WTC11 (cell line): ENCODE measurements at regions not wholly inside any gene's neighbourhood (a gene's known extent, or its start where the extent isn't known, plus 50 kb on each side); places are given as distances from the start of the nearest gene placed in this dataset.

ENCODE experiments used
- ATAC-seq: fragments of 200-7000 bp; cut with Tn5 transposase; 2 replicates; pipeline ENCODE4 v1.10.0; 2021; ENCODE audit warnings: mild to moderate bottlenecking, moderate library complexity
- CTCF ChIA-PET: fragments of 300-600 bp; sonication (Branson Sonifier 250); formaldehyde crosslinking; loops from one replicate; lab custom pipeline; 2021; ENCODE audit warnings: antibody characterized with exemption; lab: Charles Lee
- POLR2A ChIA-PET: fragments of 350-600 bp; sonication (Branson Sonifier 250); formaldehyde crosslinking; loops from one replicate; lab custom pipeline; 2021; ENCODE audit warnings: antibody characterized with exemption; lab: Charles Lee
- DNase-seq: peaks from one replicate; pipeline ENCODE4 v3.0.0; 2021; ENCODE audit warnings: low spot score
- H3K27ac Mint-ChIP-seq: 2 replicates; pipeline ENCODE4 v1.8.0; 2021; ENCODE audit warnings: mixed read lengths
- H3K27me3 Mint-ChIP-seq: 2 replicates; pipeline ENCODE4 v1.8.0; 2021; ENCODE audit warnings: low read depth, mild to moderate bottlenecking, moderate library complexity, mixed read lengths
- H3K36me3 Mint-ChIP-seq: 2 replicates; pipeline ENCODE4 v1.8.0; 2021; ENCODE audit warnings: mixed read lengths
- H3K4me1 Mint-ChIP-seq: 2 replicates; pipeline ENCODE4 v1.8.0; 2022; ENCODE audit warnings: mixed read lengths
- H3K4me3 Mint-ChIP-seq: 2 replicates; pipeline ENCODE4 v1.8.0; 2021; ENCODE audit warnings: mild to moderate bottlenecking, moderate library complexity, mixed read lengths
- H3K9me3 Mint-ChIP-seq: 2 replicates; pipeline ENCODE4 v1.8.0; 2021; ENCODE audit warnings: mixed read lengths
- ETV6 ChIP-seq: sonication (generic); formaldehyde crosslinking; IDR thresholded peaks from 2 replicates; pipeline ENCODE4 v1.8.1; 2022; ENCODE audit warnings: mild to moderate bottlenecking, missing genetic modification reagents
- FOXJ3 ChIP-seq: sonication (generic); formaldehyde crosslinking; IDR thresholded peaks from 2 replicates; pipeline ENCODE4 v1.9.0; 2021; ENCODE audit warnings: missing genetic modification reagents, mild to moderate bottlenecking, borderline replicate concordance
- FOXK1 ChIP-seq: sonication (generic); formaldehyde crosslinking; IDR thresholded peaks from 2 replicates; pipeline ENCODE4 v1.8.0; 2022; ENCODE audit warnings: mild to moderate bottlenecking, moderate library complexity, missing genetic modification reagents
- FOXP1 ChIP-seq: sonication (generic); formaldehyde crosslinking; IDR thresholded peaks from 2 replicates; pipeline ENCODE4 v1.8.0; 2022; ENCODE audit warnings: missing genetic modification reagents, mild to moderate bottlenecking, moderate library complexity, borderline replicate concordance
- IRF2 ChIP-seq: sonication (generic); formaldehyde crosslinking; IDR thresholded peaks from 2 replicates; pipeline ENCODE4 v1.8.0; 2022; ENCODE audit warnings: low read depth, missing genetic modification reagents, borderline replicate concordance
- MYBL2 ChIP-seq: sonication (generic); formaldehyde crosslinking; IDR thresholded peaks from 2 replicates; pipeline ENCODE4 v1.8.1; 2023; ENCODE audit warnings: mild to moderate bottlenecking, moderate library complexity, missing genetic modification reagents
- NFATC4 ChIP-seq: fragments of 250-450 bp; sonication (Bioruptor Pico); IDR thresholded peaks from 2 replicates; pipeline ENCODE4 v1.9.0; 2021; ENCODE audit warnings: mild to moderate bottlenecking
- NFYB ChIP-seq: sonication (generic); formaldehyde crosslinking; conservative IDR thresholded peaks from 2 replicates; pipeline ENCODE4 v1.8.0; 2022; ENCODE audit warnings: low read depth, missing genetic modification reagents
- PRRX2 ChIP-seq: fragments of 250-450 bp; sonication (Bioruptor Pico); IDR thresholded peaks from 2 replicates; pipeline ENCODE4 v1.8.0; 2021; ENCODE audit warnings: mild to moderate bottlenecking
- RELA ChIP-seq: sonication (generic); formaldehyde crosslinking; IDR thresholded peaks from 2 replicates; pipeline ENCODE4 v1.8.1; 2022; ENCODE audit warnings: missing genetic modification reagents, mild to moderate bottlenecking, borderline replicate concordance
- ZNF232 ChIP-seq: sonication (generic); formaldehyde crosslinking; IDR thresholded peaks from 2 replicates; pipeline ENCODE4 v1.8.0; 2022; ENCODE audit warnings: mild to moderate bottlenecking, missing genetic modification reagents
- ZNF416 ChIP-seq: fragments of 250-450 bp; sonication (Bioruptor Pico); IDR thresholded peaks from 2 replicates; pipeline ENCODE4 v1.9.0; 2021; ENCODE audit warnings: mild to moderate bottlenecking, inconsistent platforms
- TF ChIP-seq, protein P1 (sequence below): sonication (generic); formaldehyde crosslinking; IDR thresholded peaks from 2 replicates; pipeline ENCODE4 v1.8.0; 2022; ENCODE audit warnings: mild to moderate bottlenecking, missing genetic modification reagents
- TF ChIP-seq, protein P2 (sequence below): fragments of 200-600 bp; IDR thresholded peaks from 2 replicates; pipeline ENCODE4 v1.8.0; 2022; ENCODE audit warnings: antibody characterized with exemption
- TF ChIP-seq, protein P3 (sequence below): fragments of 250-450 bp; sonication (Bioruptor Pico); IDR thresholded peaks from 2 replicates; pipeline ENCODE4 v2.1.2; 2022; ENCODE audit warnings: mild to moderate bottlenecking, moderate library complexity
- TF ChIP-seq, protein P4 (sequence below): sonication (generic); formaldehyde crosslinking; IDR thresholded peaks from 2 replicates; pipeline ENCODE4 v1.8.1; 2023; ENCODE audit warnings: mild to moderate bottlenecking, missing genetic modification reagents, moderate library complexity
- TF ChIP-seq, protein P5 (sequence below): fragments of 250-450 bp; sonication (Bioruptor Pico); IDR thresholded peaks from 2 replicates; pipeline ENCODE4 v1.9.0; 2021; ENCODE audit warnings: mild to moderate bottlenecking, borderline replicate concordance
- TF ChIP-seq, protein P6 (sequence below): sonication (generic); formaldehyde crosslinking; IDR thresholded peaks from 2 replicates; pipeline ENCODE4 v1.8.1; 2022; ENCODE audit warnings: mild to moderate bottlenecking, missing genetic modification reagents, moderate library complexity, borderline replicate concordance
- TF ChIP-seq, protein P7 (sequence below): sonication (generic); formaldehyde crosslinking; IDR thresholded peaks from 2 replicates; pipeline ENCODE4 v1.8.0; 2023; ENCODE audit warnings: missing genetic modification reagents

DNA sequence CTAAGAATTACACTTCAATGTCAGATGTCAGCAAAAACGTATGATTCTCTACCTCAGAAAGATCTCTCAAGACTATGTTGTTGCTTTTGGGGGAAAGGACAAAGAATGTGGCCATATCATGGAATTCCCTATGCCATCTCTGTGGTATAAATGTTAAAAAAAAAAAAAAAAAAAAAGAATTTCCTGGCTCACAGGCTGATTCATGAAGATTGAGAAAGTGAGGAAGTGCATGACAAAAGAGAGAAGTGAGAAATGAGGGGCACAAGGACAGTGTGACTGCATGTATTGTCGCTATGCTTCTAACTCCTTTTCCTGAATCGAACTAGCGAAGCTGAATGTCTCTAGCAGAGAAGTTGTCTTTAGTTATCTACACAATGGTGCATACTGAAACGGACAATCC is 80.6 kb upstream of the CARD18 start (continued):
- TF ChIP-seq, protein P1, sequence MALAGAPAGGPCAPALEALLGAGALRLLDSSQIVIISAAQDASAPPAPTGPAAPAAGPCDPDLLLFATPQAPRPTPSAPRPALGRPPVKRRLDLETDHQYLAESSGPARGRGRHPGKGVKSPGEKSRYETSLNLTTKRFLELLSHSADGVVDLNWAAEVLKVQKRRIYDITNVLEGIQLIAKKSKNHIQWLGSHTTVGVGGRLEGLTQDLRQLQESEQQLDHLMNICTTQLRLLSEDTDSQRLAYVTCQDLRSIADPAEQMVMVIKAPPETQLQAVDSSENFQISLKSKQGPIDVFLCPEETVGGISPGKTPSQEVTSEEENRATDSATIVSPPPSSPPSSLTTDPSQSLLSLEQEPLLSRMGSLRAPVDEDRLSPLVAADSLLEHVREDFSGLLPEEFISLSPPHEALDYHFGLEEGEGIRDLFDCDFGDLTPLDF (CRISPR knock-in tag): no peak
- TF ChIP-seq, protein P2, sequence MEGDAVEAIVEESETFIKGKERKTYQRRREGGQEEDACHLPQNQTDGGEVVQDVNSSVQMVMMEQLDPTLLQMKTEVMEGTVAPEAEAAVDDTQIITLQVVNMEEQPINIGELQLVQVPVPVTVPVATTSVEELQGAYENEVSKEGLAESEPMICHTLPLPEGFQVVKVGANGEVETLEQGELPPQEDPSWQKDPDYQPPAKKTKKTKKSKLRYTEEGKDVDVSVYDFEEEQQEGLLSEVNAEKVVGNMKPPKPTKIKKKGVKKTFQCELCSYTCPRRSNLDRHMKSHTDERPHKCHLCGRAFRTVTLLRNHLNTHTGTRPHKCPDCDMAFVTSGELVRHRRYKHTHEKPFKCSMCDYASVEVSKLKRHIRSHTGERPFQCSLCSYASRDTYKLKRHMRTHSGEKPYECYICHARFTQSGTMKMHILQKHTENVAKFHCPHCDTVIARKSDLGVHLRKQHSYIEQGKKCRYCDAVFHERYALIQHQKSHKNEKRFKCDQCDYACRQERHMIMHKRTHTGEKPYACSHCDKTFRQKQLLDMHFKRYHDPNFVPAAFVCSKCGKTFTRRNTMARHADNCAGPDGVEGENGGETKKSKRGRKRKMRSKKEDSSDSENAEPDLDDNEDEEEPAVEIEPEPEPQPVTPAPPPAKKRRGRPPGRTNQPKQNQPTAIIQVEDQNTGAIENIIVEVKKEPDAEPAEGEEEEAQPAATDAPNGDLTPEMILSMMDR: no peak
- TF ChIP-seq NFYB (CRISPR knock-in tag): no peak
- no peak for TF ChIP-seq ZNF232 (CRISPR knock-in tag)
- TF ChIP-seq FOXP1 (CRISPR knock-in tag): no peak
- no peak for TF ChIP-seq NFATC4 (CRISPR knock-in tag)

DNA sequence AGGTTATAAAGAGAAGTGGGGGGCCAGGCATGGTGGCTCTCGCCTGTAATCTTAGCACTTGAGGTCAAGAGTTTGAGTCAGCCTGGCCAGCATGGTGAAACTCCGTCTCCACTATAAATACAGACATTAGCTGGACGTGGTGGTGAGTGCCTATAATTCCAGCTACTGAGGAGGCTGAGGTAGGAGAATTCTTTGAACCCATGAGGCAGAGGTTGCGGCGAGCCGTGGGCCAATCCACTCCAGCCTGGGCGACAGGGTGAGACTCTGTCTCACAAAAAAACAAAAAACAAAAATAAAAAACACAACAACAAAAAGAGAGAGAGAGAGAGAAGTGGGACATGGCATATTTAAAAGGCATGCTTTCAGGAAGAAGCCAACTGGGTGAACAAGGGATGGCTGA is 80.1 kb upstream of the CARD18 start:
- no peak for TF ChIP-seq RELA (CRISPR knock-in tag)
- CTCF ChIA-PET: no interaction called here
- Mint-ChIP-seq H3K4me3 (no peak overlapping the region), H3K27me3 (no peaks in the 10 kb centered on the region), H3K4me1 (peaks cover 8% of the 10 kb centered on the region; the same call in 1 of the 2 replicates), H3K27ac (no peak overlapping the region), H3K9me3 (peaks cover 16% of the 10 kb centered on the region), H3K36me3 (peaks cover 10% of the 10 kb centered on the region)
- no peak for DNase-seq
- POLR2A ChIA-PET: no interaction called here
- ATAC-seq: no peak

DNA sequence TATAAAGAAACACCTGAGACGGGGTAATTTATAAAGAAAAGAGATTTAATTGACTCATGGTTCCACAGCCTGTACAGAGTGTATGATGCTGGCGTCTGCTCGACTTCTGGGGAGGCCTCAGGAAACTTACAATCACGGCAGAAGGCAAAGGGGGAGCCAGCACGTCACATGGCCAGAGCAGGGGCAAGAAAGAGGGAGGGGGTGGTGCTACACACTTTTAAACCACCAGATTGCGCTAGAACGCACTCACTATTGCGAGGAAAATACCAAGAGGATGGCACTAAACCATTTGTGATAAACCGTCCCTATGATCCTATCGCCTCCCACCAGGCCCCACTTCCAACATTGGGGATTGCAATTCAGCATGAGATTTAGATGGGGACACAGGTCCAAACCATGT is 79.7 kb upstream of the CARD18 start:
- Mint-ChIP-seq H3K4me3 (no peak overlapping the region), H3K27me3 (no peaks in the 10 kb centered on the region), H3K36me3 (peaks cover 10% of the 10 kb centered on the region), H3K27ac (no peak overlapping the region), H3K9me3 (peaks cover 16% of the 10 kb centered on the region), H3K4me1 (peaks cover 8% of the 10 kb centered on the region; the same call in 1 of the 2 replicates)
- CTCF ChIA-PET: no interaction called here
- POLR2A ChIA-PET: no interaction called here
- ATAC-seq (peak; percentile 65), DNase-seq (peak; percentile 18)
- TF ChIP-seq, protein P3, sequence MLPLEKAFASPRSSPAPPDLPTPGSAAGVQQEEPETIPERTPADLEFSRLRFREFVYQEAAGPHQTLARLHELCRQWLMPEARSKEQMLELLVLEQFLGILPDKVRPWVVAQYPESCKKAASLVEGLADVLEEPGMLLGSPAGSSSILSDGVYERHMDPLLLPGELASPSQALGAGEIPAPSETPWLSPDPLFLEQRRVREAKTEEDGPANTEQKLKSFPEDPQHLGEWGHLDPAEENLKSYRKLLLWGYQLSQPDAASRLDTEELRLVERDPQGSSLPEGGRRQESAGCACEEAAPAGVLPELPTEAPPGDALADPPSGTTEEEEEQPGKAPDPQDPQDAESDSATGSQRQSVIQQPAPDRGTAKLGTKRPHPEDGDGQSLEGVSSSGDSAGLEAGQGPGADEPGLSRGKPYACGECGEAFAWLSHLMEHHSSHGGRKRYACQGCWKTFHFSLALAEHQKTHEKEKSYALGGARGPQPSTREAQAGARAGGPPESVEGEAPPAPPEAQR: no peak
- TF ChIP-seq, protein P4, sequence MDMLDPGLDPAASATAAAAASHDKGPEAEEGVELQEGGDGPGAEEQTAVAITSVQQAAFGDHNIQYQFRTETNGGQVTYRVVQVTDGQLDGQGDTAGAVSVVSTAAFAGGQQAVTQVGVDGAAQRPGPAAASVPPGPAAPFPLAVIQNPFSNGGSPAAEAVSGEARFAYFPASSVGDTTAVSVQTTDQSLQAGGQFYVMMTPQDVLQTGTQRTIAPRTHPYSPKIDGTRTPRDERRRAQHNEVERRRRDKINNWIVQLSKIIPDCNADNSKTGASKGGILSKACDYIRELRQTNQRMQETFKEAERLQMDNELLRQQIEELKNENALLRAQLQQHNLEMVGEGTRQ (CRISPR knock-in tag): peak; percentile 51

DNA sequence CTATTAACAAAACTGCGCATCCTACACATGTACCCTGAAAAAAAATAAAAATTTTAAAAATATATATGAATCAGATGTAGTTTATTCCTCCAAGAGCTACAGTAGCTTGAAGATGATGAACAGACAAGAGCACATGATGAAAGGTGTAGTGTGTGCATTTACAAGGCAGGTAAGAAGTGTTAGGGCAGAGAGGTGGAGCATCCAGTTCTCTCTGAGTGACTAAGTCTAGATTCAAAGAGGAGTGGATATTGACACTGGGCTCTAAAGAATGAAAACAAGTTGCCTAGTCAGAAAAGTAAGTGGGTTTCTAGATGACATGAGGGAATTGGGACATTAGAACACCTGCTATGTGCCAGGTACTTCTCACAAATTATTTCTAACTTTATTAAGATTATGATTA is 76.0 kb upstream of the CARD18 start:
- Mint-ChIP-seq H3K36me3 (peaks cover 10% of the 10 kb centered on the region), H3K27ac (no peak overlapping the region), H3K9me3 (peaks cover 16% of the 10 kb centered on the region), H3K27me3 (no peaks in the 10 kb centered on the region), H3K4me3 (no peak overlapping the region), H3K4me1 (peaks cover 8% of the 10 kb centered on the region; the same call in 1 of the 2 replicates)
- POLR2A ChIA-PET: no interaction called here
- no peak for ATAC-seq
- CTCF ChIA-PET: interaction anchor here (1.1 kb wide), 1 partner anchor 12 kb away, joined by 3 read pairs; no protein-coding TSS in a partner anchor
- DNase-seq: no peak
- no peak for TF ChIP-seq NFYB (CRISPR knock-in tag)
- TF ChIP-seq NFATC4 (CRISPR knock-in tag): no peak
- no peak for TF ChIP-seq FOXJ3 (CRISPR knock-in tag)
- no peak for TF ChIP-seq ETV6 (CRISPR knock-in tag)
- TF ChIP-seq, protein P5, sequence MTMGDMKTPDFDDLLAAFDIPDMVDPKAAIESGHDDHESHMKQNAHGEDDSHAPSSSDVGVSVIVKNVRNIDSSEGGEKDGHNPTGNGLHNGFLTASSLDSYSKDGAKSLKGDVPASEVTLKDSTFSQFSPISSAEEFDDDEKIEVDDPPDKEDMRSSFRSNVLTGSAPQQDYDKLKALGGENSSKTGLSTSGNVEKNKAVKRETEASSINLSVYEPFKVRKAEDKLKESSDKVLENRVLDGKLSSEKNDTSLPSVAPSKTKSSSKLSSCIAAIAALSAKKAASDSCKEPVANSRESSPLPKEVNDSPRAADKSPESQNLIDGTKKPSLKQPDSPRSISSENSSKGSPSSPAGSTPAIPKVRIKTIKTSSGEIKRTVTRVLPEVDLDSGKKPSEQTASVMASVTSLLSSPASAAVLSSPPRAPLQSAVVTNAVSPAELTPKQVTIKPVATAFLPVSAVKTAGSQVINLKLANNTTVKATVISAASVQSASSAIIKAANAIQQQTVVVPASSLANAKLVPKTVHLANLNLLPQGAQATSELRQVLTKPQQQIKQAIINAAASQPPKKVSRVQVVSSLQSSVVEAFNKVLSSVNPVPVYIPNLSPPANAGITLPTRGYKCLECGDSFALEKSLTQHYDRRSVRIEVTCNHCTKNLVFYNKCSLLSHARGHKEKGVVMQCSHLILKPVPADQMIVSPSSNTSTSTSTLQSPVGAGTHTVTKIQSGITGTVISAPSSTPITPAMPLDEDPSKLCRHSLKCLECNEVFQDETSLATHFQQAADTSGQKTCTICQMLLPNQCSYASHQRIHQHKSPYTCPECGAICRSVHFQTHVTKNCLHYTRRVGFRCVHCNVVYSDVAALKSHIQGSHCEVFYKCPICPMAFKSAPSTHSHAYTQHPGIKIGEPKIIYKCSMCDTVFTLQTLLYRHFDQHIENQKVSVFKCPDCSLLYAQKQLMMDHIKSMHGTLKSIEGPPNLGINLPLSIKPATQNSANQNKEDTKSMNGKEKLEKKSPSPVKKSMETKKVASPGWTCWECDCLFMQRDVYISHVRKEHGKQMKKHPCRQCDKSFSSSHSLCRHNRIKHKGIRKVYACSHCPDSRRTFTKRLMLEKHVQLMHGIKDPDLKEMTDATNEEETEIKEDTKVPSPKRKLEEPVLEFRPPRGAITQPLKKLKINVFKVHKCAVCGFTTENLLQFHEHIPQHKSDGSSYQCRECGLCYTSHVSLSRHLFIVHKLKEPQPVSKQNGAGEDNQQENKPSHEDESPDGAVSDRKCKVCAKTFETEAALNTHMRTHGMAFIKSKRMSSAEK (CRISPR knock-in tag): no peak
- no peak for TF ChIP-seq PRRX2
- TF ChIP-seq FOXK1 (CRISPR knock-in tag): no peak
- no peak for TF ChIP-seq ZNF416 (CRISPR knock-in tag)
- TF ChIP-seq, protein P6, sequence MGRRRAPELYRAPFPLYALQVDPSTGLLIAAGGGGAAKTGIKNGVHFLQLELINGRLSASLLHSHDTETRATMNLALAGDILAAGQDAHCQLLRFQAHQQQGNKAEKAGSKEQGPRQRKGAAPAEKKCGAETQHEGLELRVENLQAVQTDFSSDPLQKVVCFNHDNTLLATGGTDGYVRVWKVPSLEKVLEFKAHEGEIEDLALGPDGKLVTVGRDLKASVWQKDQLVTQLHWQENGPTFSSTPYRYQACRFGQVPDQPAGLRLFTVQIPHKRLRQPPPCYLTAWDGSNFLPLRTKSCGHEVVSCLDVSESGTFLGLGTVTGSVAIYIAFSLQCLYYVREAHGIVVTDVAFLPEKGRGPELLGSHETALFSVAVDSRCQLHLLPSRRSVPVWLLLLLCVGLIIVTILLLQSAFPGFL (CRISPR knock-in tag): no peak
- TF ChIP-seq MYBL2 (CRISPR knock-in tag): no peak
- TF ChIP-seq, protein P7, sequence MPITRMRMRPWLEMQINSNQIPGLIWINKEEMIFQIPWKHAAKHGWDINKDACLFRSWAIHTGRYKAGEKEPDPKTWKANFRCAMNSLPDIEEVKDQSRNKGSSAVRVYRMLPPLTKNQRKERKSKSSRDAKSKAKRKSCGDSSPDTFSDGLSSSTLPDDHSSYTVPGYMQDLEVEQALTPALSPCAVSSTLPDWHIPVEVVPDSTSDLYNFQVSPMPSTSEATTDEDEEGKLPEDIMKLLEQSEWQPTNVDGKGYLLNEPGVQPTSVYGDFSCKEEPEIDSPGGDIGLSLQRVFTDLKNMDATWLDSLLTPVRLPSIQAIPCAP (CRISPR knock-in tag): no peak
- TF ChIP-seq IRF2 (CRISPR knock-in tag): no peak
